GM10266 (cell line): ENCODE measurements at regions not wholly inside any gene's neighbourhood (a gene's known extent, or its start where the extent isn't known, plus 50 kb on each side); places are given as distances from the start of the nearest gene placed in this dataset.

ENCODE experiments used
- DNase-seq: peaks from one replicate; pipeline ENCODE4 v3.0.0; 2012; ENCODE audit errors: extremely low spot score
- CTCF ChIP-seq: IDR thresholded peaks from 2 replicates; pipeline ENCODE4 v1.5.1; 2012; ENCODE audit warnings: mild to moderate bottlenecking, low read depth; ENCODE audit not compliant: control insufficient read depth, insufficient read depth; ENCODE audit errors: missing control alignments

DNA sequence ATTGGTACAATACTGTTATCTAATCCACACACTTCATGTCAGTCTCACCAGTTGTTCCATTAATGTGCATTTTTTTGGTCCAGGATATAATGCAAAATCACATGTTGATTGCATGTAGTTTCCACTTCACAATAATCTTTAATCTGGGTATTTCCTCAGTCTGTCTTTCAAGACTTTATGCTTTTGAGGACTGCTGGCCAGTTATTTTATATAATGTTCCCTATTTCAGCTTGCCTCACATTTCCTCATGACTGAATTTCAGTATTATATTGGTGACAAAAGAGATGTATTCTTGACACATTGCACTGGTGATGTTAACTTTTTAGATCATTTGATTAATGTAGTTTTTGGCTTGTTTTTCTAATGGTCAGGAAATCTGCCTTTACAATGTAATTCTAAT is 368.3 kb downstream of the IRS2 start:
- TF ChIP-seq CTCF: no peak
- no peak for DNase-seq

GRCh38 chr13:109416001-109416400 is 370.4 kb downstream of the IRS2 start:
- no peak for TF ChIP-seq CTCF
- DNase-seq: no peak

DNA sequence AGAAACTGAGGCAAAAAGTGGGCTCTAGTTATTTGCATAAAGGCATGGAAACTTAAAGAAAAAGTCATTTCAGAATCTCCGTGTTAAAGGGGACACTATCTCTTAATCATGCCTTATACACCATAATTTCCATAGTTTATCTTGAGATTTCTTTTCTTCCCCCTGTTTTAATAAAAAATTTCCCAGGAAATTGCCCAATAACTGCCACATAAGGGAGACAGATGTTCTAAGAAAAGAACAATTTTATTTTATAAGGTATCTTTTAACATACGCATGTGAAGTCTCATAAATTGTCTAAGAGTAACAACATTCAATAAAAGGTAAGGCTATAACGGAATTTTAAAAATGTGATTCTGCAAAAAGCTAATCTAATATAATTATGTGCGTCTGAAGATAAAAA is 371.3 kb downstream of the IRS2 start:
- DNase-seq: no peak
- no peak for TF ChIP-seq CTCF

DNA sequence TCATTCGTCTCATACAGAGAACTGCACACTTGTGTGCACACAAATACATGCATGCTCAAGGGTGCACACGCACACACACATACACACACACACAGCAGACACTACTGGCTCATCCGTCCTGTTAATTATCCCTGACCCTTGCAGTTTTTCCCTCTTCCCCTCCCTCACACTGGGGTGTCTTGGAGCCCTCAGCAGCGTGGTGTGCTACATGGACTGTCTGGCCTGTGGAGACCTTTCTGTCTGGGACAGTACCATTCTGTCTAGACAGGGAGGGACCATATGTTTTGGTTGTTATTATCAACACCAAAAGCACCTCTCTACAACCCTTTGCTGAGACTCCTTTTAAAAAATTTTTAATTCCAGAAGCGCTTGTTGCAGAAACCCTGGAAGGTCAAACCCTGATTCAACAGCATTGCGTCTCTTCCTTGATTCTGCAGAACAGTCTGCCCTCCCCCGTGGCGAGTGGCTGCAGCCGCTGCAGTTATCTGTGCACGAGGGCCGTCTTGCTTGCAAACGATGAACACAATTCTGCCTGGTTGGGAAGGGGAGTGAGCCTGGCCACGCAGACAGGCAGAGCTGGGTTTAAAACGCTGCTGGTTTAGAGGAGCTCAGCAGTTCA is 374.0 kb downstream of the IRS2 start:
- no peak for DNase-seq
- TF ChIP-seq CTCF: no peak

DNA sequence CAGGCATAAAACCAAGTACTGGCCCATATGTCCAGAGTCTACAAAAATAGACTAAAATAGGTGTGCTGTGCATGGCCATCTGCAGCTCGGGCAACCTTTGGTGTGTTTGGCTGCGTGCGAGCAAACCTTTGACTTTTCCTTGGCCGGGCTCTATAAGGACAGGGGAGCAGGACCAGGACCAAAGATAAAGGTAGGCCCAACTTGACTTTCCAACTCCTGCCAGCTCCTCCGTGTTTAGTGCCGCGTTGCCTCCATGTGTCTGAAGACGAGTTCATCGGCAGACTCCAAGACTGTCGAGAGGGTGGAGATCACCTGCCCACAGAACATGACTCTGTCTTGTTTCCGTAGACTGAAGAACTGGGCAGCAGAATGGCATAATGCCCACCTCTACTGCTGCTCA is 375.5 kb downstream of the IRS2 start:
- no peak for TF ChIP-seq CTCF
- DNase-seq: no peak

DNA sequence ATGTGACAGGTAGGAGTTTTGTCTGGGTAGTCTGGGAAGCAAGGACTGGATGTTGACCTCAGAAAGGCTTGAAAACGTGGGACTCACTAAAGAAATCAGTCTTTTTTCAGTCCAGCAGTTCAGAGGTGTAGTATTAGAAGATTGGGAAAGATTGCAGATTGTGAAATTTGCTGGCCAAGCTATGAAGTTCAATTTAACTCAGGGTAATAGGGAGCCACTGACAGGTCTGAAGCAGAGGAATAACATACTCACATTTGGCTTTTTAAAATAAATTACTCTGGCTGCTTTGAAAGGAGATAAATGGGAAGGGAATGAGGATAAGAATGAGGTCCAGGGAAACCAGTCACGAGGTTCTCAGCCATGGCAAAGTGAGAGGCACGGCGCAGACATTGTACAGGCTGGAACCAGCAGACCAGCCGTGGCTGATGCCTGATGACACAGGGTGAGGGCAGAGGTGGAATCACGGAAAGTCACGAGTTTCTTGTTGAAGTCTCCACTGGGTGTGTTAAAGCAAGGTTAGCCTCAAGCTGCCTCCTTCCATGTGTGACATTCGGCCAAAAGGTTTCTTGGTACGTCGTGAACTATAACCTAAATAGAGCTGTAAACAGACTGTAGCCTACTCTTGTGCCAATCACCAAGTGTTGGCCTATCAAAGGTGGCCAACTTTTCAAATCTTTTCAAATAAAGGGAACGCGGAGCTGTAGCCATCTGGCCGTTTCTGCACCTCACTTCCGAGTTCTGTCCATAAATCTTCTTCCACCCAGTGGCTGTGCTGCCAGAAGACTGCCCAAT is 377.6 kb downstream of the IRS2 start:
- DNase-seq: no peak
- no peak for TF ChIP-seq CTCF

DNA sequence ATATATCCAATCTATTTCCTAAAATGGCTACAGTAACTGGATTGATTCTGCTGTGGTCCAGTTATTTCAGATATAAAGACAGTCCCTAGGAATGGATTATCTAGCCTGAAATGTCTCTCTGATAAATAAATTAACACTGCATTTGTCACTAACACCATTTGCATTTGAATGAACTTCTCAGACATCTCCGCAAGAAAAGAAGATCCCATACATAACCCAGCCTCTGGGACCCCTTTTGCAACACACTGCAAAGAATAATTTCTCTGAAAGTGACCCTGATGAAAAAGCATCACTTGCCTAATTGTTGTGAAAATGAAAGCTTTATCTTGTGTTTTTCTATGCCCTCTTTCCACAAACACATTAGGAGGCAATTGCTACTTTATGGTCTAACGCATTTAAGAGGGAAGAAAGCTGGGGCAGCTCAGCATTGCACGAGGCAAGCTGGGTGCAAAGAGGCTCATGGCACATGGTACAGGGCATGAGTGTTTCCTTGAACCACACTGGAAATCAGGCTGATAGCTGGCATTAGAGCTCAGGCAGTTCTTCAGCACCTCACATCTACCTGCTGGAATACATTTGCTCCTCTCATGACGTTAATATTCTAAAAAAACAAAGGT is 379.9 kb downstream of the IRS2 start:
- DNase-seq: no peak
- no peak for TF ChIP-seq CTCF
